HL-60/S4 treated with phorbol 12-myristate 13-acetate at 8.2 ng/mL for 4 days and 3 days (cell line): ENCODE measurements at regions not wholly inside any gene's neighbourhood (a gene's known extent, or its start where the extent isn't known, plus 50 kb on each side); places are given as distances from the start of the nearest gene placed in this dataset.
"Not testable (repeated sequence)": the region's sequence is repeated elsewhere in the genome, so short reads cannot be mapped to it uniquely, and the experiment has no call there.

Source experiments
- in situ Hi-C: fragments of 300-500 bp; cut with MboI; formaldehyde crosslinking; loops from 2 replicates; pipeline ENCODE4 v1.15.0; 2022; ENCODE audit warnings: low sequenced_read_pairs

- in situ Hi-C loops = no loop called here
These were observed 55.0 kb upstream of the TNFAIP3 start for GRCh38 chr6:137811916-137812553.

GRCh38 chr6:137813308-137813970 lies 53.6 kb upstream of the TNFAIP3 start:
- in situ Hi-C loops = no loop called here

- in situ Hi-C loops = not testable (repeated sequence)
These were observed 53.0 kb upstream of the TNFAIP3 start for GRCh38 chr6:137814030-137814429.

GRCh38 chr6:137815692-137816091 lies 51.4 kb upstream of the TNFAIP3 start:
- in situ Hi-C loops = no loop called here

- in situ Hi-C loops = no loop called here
These were observed 50.9 kb upstream of the TNFAIP3 start for GRCh38 chr6:137816133-137816579.

GRCh38 chr6:137816688-137817618 lies 50.1 kb upstream of the TNFAIP3 start:
- in situ Hi-C loops = no loop called here
